ENCODE measurements at regions not wholly inside any gene's neighbourhood (a gene's known extent, or its start where the extent isn't known, plus 50 kb on each side); places are given as distances from the start of the nearest gene placed in this dataset.

- TF ChIP-seq, protein P1, sequence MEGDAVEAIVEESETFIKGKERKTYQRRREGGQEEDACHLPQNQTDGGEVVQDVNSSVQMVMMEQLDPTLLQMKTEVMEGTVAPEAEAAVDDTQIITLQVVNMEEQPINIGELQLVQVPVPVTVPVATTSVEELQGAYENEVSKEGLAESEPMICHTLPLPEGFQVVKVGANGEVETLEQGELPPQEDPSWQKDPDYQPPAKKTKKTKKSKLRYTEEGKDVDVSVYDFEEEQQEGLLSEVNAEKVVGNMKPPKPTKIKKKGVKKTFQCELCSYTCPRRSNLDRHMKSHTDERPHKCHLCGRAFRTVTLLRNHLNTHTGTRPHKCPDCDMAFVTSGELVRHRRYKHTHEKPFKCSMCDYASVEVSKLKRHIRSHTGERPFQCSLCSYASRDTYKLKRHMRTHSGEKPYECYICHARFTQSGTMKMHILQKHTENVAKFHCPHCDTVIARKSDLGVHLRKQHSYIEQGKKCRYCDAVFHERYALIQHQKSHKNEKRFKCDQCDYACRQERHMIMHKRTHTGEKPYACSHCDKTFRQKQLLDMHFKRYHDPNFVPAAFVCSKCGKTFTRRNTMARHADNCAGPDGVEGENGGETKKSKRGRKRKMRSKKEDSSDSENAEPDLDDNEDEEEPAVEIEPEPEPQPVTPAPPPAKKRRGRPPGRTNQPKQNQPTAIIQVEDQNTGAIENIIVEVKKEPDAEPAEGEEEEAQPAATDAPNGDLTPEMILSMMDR (IDR thresholded peaks at IDR 0.05; ENCODE audit: low read depth, low read length): no peak
- no peak for TF ChIP-seq EZH2phosphoT487 (IDR thresholded peaks at IDR 0.05; ENCODE audit: low read depth)
Measured at GRCh38 chr12:75660107-75660530, 148.7 kb upstream of the KRR1 start.
